ENCODE measurements at regions not wholly inside any gene's neighbourhood (a gene's known extent, or its start where the extent isn't known, plus 50 kb on each side); places are given as distances from the start of the nearest gene placed in this dataset. TPM values are rescaled to one million over a fixed set of nuclear protein-coding genes. Genes with fewer than 3 reads are reported as not detected.
A peak's percentile ranks its signal among the peaks of the same experiment; 100 is the strongest.

GRCh38 chr7:155862123-155862892 lies 50.0 kb upstream of the SHH start:
- Histone ChIP-seq H3K14ac (ENCODE audit: low read length) (peak overlapping the region; percentile 48), H3K79me1 (ENCODE audit: low read depth, low read length) (no peaks in the 10 kb centered on the region), H3K18ac (ENCODE audit: low read length) (no peak overlapping the region), H3K27me3 (ENCODE audit: control insufficient read depth in 3 of 3, insufficient read depth in 3 of 3, low read depth in 1 of 3, low read length in 3 of 3) (peaks cover 0 to 12% (median 0%) of the 10 kb centered on the region in 3 experiments), H2BK5ac (ENCODE audit: low read length) (no peak overlapping the region), H2BK15ac (ENCODE audit: low read length) (no peak overlapping the region), H2BK120ac (ENCODE audit: low read depth, low read length) (no peak overlapping the region), H3K23ac (ENCODE audit: low read depth, low read length, poor library complexity) (no peak overlapping the region), H2BK12ac (ENCODE audit: low read length) (no peak overlapping the region), H2AFZ (ENCODE audit: low read length) (no peak overlapping the region), H3K9me3 (replicated peaks in 1 of 2; ENCODE audit: control insufficient read depth in 2 of 2, insufficient read depth in 1 of 2, low read depth in 1 of 2, low read length in 2 of 2) (peaks cover 0 to 4% of the 10 kb centered on the region in 2 donors), H3K4ac (ENCODE audit: low read length) (no peak overlapping the region), H3K4me3 (ENCODE audit: low read length in 2 of 2) (no peak overlapping the region), H3K36me3 (replicated peaks in 1 of 2; ENCODE audit: control insufficient read depth in 2 of 2, insufficient read depth in 2 of 2, low read length in 2 of 2) (no peaks in the 10 kb centered on the region), H2AK5ac (ENCODE audit: low read depth, low read length) (no peak overlapping the region), H3K9ac (ENCODE audit: low read depth, low read length, poor library complexity) (no peak overlapping the region), H4K8ac (ENCODE audit: low read depth, low read length) (no peak overlapping the region), H4K91ac (ENCODE audit: low read depth, low read length, poor library complexity) (no peak overlapping the region), H3K4me2 (ENCODE audit: insufficient read depth, low read length, poor library complexity, severe bottlenecking) (no peak overlapping the region), H3K4me1 (ENCODE audit: control insufficient read depth in 2 of 2, insufficient read depth in 1 of 2, low read depth in 1 of 2, low read length in 2 of 2) (no peaks in the 10 kb centered on the region), H3K27ac (replicated peaks; ENCODE audit: low read length) (no peak overlapping the region)
- DNase-seq (ENCODE audit: low spot score): no peak
- WGBS, 2 donors (ENCODE audit: extremely low coverage in 2 of 2, insufficient read length in 2 of 2, insufficient replicate concordance in 1 of 2): no CpG with 5 or more reads among the region's 12 CpGs

Small RNA genes lying in the stretch of these regions (small RNA-seq; reads per million reads assigned to genes)
- gene AC093813.1 (ENCODE audit: insufficient read depth) (not detected), gene RF00019 (ENCODE audit: insufficient read depth) (not detected)
